ENCODE measurements at regions not wholly inside any gene's neighbourhood (a gene's known extent, or its start where the extent isn't known, plus 50 kb on each side); places are given as distances from the start of the nearest gene placed in this dataset.
"Not testable (repeated sequence)": the region's sequence is repeated elsewhere in the genome, so short reads cannot be mapped to it uniquely, and the experiment has no call there.

GRCh38 chr10:8688881-8689280, 634.4 kb downstream of the GATA3 start:
- no peaks in the 10 kb centered on the region for H3K9me3 ChIP-seq
- DNase-seq (ENCODE audit: extremely low spot score in 2 of 2) = no peak
- no peak overlapping the region for H3K27ac ChIP-seq
- H3K4me3 ChIP-seq = no peak overlapping the region
- TF ChIP-seq POLR2AphosphoS5 (IDR thresholded peaks at IDR 0.05; ENCODE audit: insufficient read depth in 1 of 2, low read depth in 1 of 2) = no peak
- TF ChIP-seq POLR2A (IDR thresholded peaks at IDR 0.05) = no peak
- TF ChIP-seq CTCF (IDR thresholded peaks at IDR 0.05) = no peak
- no peaks in the 10 kb centered on the region for H3K27me3 ChIP-seq
- intact Hi-C loops (cut with DNase I) = no loop called here
- no peaks in the 10 kb centered on the region for H3K4me1 ChIP-seq
- no peaks in the 10 kb centered on the region for H3K36me3 ChIP-seq

GRCh38 chr10:8691498-8692017, 637.1 kb downstream of the GATA3 start:
- H3K36me3 ChIP-seq = no peaks in the 10 kb centered on the region
- no peaks in the 10 kb centered on the region for H3K4me1 ChIP-seq
- H3K27me3 ChIP-seq = no peaks in the 10 kb centered on the region
- H3K27ac ChIP-seq = no peak overlapping the region
- DNase-seq (ENCODE audit: extremely low spot score in 2 of 2) = no peak
- no peaks in the 10 kb centered on the region for H3K9me3 ChIP-seq
- TF ChIP-seq CTCF (IDR thresholded peaks at IDR 0.05) (no peak), POLR2A (IDR thresholded peaks at IDR 0.05) (no peak), POLR2AphosphoS5 (IDR thresholded peaks at IDR 0.05; ENCODE audit: insufficient read depth in 1 of 2, low read depth in 1 of 2) (no peak)
- intact Hi-C loops (cut with DNase I) = no loop called here
- no peak overlapping the region for H3K4me3 ChIP-seq

GRCh38 chr10:8693635-8694034, 639.1 kb downstream of the GATA3 start:
- H3K4me1 ChIP-seq; DNase-seq (ENCODE audit: extremely low spot score in 2 of 2); H3K4me3 ChIP-seq; H3K27me3 ChIP-seq; H3K9me3 ChIP-seq; H3K27ac ChIP-seq; intact Hi-C loops (cut with DNase I); H3K36me3 ChIP-seq: not testable (repeated sequence)

GRCh38 chr10:8696746-8697145, 642.3 kb downstream of the GATA3 start:
- no peaks in the 10 kb centered on the region for H3K9me3 ChIP-seq

GRCh38 chr10:8700689-8701088, 646.2 kb downstream of the GATA3 start:
- no peak overlapping the region for H3K27ac ChIP-seq
- no peaks in the 10 kb centered on the region for H3K27me3 ChIP-seq
- no peaks in the 10 kb centered on the region for H3K36me3 ChIP-seq
- no peaks in the 10 kb centered on the region for H3K9me3 ChIP-seq
- TF ChIP-seq POLR2AphosphoS5 (IDR thresholded peaks at IDR 0.05; ENCODE audit: insufficient read depth in 1 of 2, low read depth in 1 of 2) = no peak
- no peak for TF ChIP-seq CTCF (IDR thresholded peaks at IDR 0.05)
- TF ChIP-seq POLR2A (IDR thresholded peaks at IDR 0.05) = no peak
- intact Hi-C loops (cut with DNase I) = no loop called here
- H3K4me3 ChIP-seq = no peak overlapping the region
- H3K4me1 ChIP-seq = peaks cover 5% of the 10 kb centered on the region
- no peak for DNase-seq (ENCODE audit: extremely low spot score in 2 of 2)

More at GRCh38 chr10:8696746-8697145, 642.3 kb downstream of the GATA3 start:
- no peak overlapping the region for H3K27ac ChIP-seq
- no peak overlapping the region for H3K4me3 ChIP-seq
- intact Hi-C loops (cut with DNase I) = no loop called here
- TF ChIP-seq POLR2A (IDR thresholded peaks at IDR 0.05) (no peak), CTCF (IDR thresholded peaks at IDR 0.05) (no peak), POLR2AphosphoS5 (IDR thresholded peaks at IDR 0.05; ENCODE audit: insufficient read depth in 1 of 2, low read depth in 1 of 2) (no peak)
- H3K36me3 ChIP-seq = no peaks in the 10 kb centered on the region
- H3K27me3 ChIP-seq = no peaks in the 10 kb centered on the region
- no peak for DNase-seq (ENCODE audit: extremely low spot score in 2 of 2)
- H3K4me1 ChIP-seq = no peaks in the 10 kb centered on the region
